Kidney epithelial cell (primary cell): ENCODE measurements at regions not wholly inside any gene's neighbourhood (a gene's known extent, or its start where the extent isn't known, plus 50 kb on each side); places are given as distances from the start of the nearest gene placed in this dataset.
"Not testable (repeated sequence)": the region's sequence is repeated elsewhere in the genome, so short reads cannot be mapped to it uniquely, and the experiment has no call there.

Experiments
- DNase-seq: peaks from one replicate; pipeline ENCODE4 v3.0.0-alpha.2; 2010; ENCODE audit warnings: low read depth
- H3K27me3 ChIP-seq: 2 replicates; pipeline ENCODE4 v1.6.0; 2011; ENCODE audit warnings: low read length; ENCODE audit not compliant: control insufficient read depth, insufficient read depth
- H3K36me3 ChIP-seq: 2 replicates; pipeline ENCODE4 v1.5.1; 2011; ENCODE audit warnings: low read length; ENCODE audit not compliant: control insufficient read depth, insufficient read depth
- H3K4me3 ChIP-seq: 2 replicates; pipeline ENCODE4 v1.5.1; 2011; ENCODE audit warnings: low read depth, mild to moderate bottlenecking, control low read depth, low read length
- TF ChIP-seq, protein P1 (sequence below): IDR thresholded peaks from 2 replicates; pipeline ENCODE4 v1.5.1; 2011; ENCODE audit warnings: mild to moderate bottlenecking, moderate library complexity, low read length, control low read depth, inconsistent platforms; ENCODE audit not compliant: insufficient read depth, poor library complexity, severe bottlenecking

DNA sequence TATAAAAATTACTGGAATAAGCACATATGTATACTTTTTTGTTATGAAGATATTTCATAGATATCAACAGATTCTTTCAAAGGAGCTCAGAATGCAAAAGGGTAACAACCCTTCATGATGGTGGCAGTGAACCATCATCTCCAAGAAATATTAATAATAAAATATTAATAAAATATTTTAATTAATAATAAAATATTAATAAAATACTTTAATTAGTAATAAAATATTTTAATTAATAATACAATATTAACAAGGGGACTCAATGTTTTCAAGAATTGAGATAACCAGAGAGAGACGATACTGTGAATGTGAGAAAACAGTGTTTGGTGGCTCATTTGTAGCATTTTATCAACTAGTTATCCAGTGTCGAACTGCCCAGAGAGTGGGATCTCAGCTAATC lies 86.0 kb upstream of the NT5E start:
- no peak for DNase-seq
- TF ChIP-seq, protein P1, sequence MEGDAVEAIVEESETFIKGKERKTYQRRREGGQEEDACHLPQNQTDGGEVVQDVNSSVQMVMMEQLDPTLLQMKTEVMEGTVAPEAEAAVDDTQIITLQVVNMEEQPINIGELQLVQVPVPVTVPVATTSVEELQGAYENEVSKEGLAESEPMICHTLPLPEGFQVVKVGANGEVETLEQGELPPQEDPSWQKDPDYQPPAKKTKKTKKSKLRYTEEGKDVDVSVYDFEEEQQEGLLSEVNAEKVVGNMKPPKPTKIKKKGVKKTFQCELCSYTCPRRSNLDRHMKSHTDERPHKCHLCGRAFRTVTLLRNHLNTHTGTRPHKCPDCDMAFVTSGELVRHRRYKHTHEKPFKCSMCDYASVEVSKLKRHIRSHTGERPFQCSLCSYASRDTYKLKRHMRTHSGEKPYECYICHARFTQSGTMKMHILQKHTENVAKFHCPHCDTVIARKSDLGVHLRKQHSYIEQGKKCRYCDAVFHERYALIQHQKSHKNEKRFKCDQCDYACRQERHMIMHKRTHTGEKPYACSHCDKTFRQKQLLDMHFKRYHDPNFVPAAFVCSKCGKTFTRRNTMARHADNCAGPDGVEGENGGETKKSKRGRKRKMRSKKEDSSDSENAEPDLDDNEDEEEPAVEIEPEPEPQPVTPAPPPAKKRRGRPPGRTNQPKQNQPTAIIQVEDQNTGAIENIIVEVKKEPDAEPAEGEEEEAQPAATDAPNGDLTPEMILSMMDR: no peak
- no peaks in the 10 kb centered on the region for H3K36me3 ChIP-seq
- no peaks in the 10 kb centered on the region for H3K27me3 ChIP-seq
- no peak overlapping the region for H3K4me3 ChIP-seq

DNA sequence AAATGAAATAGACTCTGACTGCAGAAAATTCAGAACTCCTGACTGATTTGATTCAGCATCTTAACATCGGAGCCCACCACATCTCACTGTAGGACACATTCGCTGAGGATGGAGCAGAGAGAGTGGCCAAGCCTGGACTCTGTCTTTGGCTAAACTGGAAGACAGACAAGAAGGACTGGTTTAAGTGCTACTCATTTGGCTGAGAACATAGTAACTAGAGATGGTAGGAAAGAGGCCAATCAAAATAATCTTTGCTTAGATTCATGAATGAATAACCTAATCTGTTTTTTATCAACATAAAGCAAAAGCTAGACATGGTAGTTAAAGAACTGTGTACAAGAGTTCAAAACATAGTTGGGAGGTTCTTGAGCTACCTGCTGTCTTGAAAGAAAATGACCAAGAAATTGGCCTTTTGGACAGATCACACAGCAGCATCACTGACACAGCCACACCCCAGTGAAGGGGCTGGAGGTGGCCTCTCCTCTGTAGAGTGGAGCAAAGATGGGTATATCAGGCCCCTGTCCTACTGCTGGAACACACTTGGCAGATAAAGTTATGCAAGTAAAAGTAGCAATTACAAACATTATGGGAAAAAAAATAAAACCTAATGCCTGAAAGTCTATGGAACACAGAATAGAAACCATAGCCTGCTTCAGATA lies 87.1 kb upstream of the NT5E start:
- no peak for DNase-seq
- Histone ChIP-seq H3K36me3 (no peaks in the 10 kb centered on the region), H3K27me3 (no peaks in the 10 kb centered on the region), H3K4me3 (no peak overlapping the region)
- TF ChIP-seq, protein P1: no peak

DNA sequence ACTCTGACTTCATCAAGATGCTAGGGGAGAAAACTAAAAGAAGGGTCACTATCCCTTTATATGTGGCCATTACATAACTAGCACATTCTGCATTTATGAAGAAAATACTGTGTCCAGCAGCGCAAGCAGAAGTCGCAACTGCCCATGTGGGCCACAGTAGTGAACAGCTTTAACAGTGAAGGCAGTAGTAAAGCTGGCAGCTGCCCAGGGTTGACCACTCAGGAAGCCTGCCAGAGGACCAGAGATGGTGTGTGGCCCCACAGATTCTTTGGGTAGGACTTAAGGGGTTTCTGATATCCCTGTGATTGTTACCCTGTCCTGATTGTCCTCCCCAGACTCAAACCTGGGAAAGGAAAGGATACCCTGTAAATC lies 88.3 kb upstream of the NT5E start:
- Histone ChIP-seq H3K27me3 (no peaks in the 10 kb centered on the region), H3K4me3 (no peak overlapping the region), H3K36me3 (no peaks in the 10 kb centered on the region)
- no peak for DNase-seq
- TF ChIP-seq, protein P1: no peak

DNA sequence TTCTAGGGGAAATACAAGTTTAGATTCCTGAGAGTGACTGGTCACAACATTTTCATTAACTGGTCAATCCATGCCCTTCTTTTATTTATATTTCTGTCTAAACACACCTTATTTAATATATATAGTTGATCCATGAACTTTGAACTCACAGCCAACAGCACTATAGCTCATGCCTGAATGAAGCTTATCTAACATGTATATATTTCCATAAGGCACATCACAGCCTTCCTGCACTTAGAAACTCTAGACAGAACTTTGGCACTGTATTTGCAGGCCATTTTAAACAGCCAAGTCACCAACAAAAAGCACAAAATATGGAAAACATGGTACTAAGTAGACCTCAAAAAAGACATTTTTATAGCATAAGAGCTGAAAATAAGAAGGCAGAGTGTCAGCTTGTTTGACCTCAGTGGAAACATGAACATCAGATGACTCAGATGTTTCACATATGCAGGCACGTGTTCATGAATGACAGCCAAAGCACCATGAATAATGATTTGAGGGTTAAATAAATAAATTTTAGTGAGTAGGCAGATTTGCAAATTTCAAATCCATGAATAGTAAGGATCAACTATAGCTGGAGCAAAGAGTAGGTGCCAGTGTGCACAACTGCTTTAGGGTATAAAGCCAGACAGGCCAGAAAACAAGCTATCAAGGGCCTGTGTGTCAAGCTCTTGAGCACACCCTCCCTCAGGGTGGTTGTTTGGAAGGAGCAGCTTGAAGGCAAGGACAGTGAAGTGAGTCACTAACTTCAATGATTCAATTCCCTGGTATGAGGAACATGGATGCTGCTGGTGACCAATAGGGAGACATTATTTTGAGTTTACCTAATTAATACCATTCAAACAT lies 88.9 kb upstream of the NT5E start:
- Histone ChIP-seq H3K36me3 (no peaks in the 10 kb centered on the region), H3K27me3 (no peaks in the 10 kb centered on the region), H3K4me3 (no peak overlapping the region)
- peak; percentile 95 for DNase-seq
- TF ChIP-seq, protein P1: no peak

DNA sequence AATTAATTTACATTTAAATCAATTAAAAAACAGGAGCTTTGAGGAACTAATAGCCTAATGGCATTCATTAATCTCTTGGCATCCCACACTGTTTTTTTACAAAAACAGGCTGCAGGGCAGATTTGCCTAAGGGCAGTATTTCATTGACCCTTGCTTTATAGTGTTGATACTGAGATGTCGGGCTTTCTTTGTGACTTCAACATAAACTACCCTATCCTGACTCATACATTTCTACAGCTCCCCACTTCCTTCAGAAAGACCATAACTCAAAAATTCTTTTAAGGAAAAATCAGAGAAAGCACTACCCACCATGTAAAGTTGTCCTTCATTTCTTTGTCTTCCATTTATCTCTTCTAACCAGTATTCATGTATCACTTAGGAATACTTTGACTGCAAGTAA lies 92.2 kb upstream of the NT5E start:
- Histone ChIP-seq H3K4me3 (no peak overlapping the region), H3K27me3 (no peaks in the 10 kb centered on the region), H3K36me3 (no peaks in the 10 kb centered on the region)
- no peak for DNase-seq
- TF ChIP-seq, protein P1: no peak

DNA sequence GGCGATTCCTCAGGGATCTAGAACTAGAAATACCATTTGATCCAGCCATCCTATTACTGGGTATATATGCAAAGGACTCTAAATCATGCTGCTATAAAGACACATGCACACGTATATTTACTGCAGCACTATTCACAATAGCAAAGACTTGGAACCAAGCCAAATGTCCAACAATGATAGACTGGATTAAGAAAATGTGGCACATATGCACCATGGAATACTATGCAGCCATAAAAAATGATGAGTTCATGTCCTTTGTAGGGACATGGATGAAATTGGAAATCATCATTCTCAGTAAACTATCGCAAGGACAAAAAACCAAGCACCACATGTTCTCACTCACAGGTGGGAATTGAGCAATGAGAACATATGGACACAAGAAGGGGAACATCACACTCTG lies 93.1 kb upstream of the NT5E start:
- H3K27me3 ChIP-seq, H3K36me3 ChIP-seq, DNase-seq, H3K4me3 ChIP-seq: not testable (repeated sequence)
